Neural cell (in vitro differentiated cells): ENCODE measurements at regions not wholly inside any gene's neighbourhood (a gene's known extent, or its start where the extent isn't known, plus 50 kb on each side); places are given as distances from the start of the nearest gene placed in this dataset.

Experiments
- RAD21 ChIP-seq: fragments of 450-650 bp; conservative IDR thresholded peaks from 2 replicates; pipeline ENCODE4 v1.6.1; 2014; ENCODE audit warnings: antibody characterized with exemption, mild to moderate bottlenecking, moderate library complexity
- TF ChIP-seq, protein P1 (sequence below): fragments of 450-650 bp; IDR thresholded peaks from 2 replicates; pipeline ENCODE4 v1.5.1; 2014; ENCODE audit warnings: antibody characterized with exemption, mild to moderate bottlenecking, moderate library complexity; ENCODE audit not compliant: poor library complexity, severe bottlenecking
- TF ChIP-seq, protein P2 (sequence below): IDR thresholded peaks from 2 replicates; pipeline ENCODE4 v1.6.1; 2012; ENCODE audit warnings: borderline replicate concordance

- TF ChIP-seq, protein P1, sequence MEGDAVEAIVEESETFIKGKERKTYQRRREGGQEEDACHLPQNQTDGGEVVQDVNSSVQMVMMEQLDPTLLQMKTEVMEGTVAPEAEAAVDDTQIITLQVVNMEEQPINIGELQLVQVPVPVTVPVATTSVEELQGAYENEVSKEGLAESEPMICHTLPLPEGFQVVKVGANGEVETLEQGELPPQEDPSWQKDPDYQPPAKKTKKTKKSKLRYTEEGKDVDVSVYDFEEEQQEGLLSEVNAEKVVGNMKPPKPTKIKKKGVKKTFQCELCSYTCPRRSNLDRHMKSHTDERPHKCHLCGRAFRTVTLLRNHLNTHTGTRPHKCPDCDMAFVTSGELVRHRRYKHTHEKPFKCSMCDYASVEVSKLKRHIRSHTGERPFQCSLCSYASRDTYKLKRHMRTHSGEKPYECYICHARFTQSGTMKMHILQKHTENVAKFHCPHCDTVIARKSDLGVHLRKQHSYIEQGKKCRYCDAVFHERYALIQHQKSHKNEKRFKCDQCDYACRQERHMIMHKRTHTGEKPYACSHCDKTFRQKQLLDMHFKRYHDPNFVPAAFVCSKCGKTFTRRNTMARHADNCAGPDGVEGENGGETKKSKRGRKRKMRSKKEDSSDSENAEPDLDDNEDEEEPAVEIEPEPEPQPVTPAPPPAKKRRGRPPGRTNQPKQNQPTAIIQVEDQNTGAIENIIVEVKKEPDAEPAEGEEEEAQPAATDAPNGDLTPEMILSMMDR = no peak
- TF ChIP-seq, protein P2, sequence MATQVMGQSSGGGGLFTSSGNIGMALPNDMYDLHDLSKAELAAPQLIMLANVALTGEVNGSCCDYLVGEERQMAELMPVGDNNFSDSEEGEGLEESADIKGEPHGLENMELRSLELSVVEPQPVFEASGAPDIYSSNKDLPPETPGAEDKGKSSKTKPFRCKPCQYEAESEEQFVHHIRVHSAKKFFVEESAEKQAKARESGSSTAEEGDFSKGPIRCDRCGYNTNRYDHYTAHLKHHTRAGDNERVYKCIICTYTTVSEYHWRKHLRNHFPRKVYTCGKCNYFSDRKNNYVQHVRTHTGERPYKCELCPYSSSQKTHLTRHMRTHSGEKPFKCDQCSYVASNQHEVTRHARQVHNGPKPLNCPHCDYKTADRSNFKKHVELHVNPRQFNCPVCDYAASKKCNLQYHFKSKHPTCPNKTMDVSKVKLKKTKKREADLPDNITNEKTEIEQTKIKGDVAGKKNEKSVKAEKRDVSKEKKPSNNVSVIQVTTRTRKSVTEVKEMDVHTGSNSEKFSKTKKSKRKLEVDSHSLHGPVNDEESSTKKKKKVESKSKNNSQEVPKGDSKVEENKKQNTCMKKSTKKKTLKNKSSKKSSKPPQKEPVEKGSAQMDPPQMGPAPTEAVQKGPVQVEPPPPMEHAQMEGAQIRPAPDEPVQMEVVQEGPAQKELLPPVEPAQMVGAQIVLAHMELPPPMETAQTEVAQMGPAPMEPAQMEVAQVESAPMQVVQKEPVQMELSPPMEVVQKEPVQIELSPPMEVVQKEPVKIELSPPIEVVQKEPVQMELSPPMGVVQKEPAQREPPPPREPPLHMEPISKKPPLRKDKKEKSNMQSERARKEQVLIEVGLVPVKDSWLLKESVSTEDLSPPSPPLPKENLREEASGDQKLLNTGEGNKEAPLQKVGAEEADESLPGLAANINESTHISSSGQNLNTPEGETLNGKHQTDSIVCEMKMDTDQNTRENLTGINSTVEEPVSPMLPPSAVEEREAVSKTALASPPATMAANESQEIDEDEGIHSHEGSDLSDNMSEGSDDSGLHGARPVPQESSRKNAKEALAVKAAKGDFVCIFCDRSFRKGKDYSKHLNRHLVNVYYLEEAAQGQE = no peak
- no peak for TF ChIP-seq RAD21
These were observed 91.1 kb upstream of the NDUFV2 start for GRCh38 chr18:9011431-9011830.
